SHP77 (cell line): ENCODE measurements at regions not wholly inside any gene's neighbourhood (a gene's known extent, or its start where the extent isn't known, plus 50 kb on each side); places are given as distances from the start of the nearest gene placed in this dataset.
A peak's percentile ranks its signal among the peaks of the same experiment; 100 is the strongest.
"Not testable (repeated sequence)": the region's sequence is repeated elsewhere in the genome, so short reads cannot be mapped to it uniquely, and the experiment has no call there.

Experiments
- DNase-seq, 2 experiments: peaks; one replicate each; lab custom pipeline; 2025; lab: John Stamatoyannopoulos, UW

DNA sequence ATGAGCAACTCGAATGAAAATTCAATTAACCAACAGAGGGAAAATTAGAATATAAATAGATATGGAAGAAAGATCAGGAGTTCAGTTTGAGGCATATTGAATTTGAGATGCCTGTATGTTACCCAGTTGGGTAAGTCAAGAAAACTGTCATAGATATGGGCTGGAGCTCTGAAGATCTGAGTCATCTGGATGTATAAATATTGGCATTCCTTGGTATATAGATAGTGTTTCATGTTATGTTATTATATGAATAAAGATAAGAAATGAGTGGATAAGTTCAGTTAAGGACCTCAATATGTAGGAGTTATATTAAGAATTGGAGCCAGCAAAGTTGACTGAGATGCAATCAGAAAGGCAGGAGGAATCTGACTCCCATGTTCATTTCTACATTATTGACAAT, 543.6 kb upstream of the SMIM31 start:
- DNase-seq: no peak

GRCh38 chr4:164212134-164212533, 541.8 kb upstream of the SMIM31 start:
- no peak for DNase-seq

- DNase-seq: no peak
Measured at GRCh38 chr4:164212714-164213113, 541.2 kb upstream of the SMIM31 start.

- peak; percentile 60 to 70 for DNase-seq
Measured at GRCh38 chr4:164215113-164215741, 538.7 kb upstream of the SMIM31 start.

DNA sequence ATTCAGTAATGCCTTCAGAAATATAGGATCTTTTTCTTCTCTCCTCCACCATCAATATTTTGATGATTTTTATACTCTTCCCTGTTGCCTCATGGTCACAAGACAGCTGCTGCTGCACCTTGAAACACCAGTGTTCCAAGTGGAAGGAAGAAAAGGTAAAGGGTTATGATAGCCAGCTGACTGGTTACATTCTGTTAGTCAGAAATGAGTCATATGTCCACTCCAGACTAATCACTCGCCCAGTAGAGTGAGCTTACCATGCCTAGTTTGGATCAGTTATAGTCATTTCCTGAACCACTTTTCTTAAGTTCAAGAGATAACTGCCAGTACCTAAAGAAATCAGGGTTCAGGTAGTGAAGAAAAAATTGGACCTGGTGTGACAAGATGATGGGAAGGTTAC, 532.3 kb upstream of the SMIM31 start:
- no peak for DNase-seq

- no peak for DNase-seq
Measured at GRCh38 chr4:164224871-164225270, 529.1 kb upstream of the SMIM31 start.

DNA sequence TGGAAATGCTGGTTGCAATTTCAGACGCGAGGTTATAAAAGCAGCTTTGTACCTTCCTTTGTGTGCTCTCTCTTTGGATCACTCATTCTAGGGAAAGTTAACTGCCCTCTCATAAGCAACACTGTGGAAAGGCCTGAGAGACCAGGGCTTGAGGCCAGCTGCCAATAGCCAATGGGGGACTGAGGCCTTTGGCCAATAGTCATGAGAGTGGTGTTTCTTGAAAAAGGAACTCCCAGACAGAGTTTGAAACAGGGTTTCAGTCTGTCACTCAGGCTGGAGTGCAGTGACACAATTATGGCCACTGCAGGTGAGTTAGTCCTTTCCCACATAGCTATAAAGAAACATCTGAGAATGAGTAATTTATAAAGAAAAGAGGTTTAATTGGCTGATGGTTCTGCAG, 524.7 kb upstream of the SMIM31 start:
- no peak for DNase-seq

DNA sequence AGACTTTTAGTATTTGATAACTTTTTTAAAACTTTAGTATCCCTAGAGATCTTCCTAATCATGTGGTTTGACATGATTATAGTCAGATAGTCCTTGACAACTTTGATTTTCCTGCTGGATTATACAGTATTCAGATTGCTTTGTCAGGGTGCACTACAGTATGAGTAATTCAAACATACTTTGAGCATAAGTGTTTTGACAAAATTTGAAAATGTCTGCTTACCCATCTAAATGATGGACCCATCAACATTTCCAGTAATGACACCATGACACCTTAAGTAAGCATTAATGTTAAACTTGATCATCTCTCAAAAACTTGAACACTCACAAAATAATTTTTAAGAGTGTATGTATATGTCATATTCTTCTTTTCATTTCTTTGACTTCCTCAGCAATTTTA, 514.5 kb upstream of the SMIM31 start:
- no peak for DNase-seq

DNA sequence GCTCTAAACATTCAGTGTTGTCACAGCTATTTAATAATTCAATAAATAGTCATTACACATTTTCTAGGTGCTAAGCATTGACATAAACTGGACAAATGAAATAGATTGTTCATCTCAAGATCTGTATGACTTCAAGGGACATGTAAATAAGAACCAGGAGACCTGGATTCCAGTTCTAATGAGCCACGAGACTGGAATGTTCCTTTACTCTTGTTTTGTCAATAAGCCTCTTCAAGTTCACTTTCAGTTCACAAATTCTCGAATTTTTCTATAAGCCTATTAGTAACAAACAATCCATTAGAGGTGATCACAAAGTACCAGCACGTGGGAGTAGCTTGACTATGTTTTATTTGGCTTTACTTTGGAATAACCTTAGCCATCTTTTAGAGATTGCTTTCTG, 514.0 kb upstream of the SMIM31 start:
- no peak for DNase-seq

DNA sequence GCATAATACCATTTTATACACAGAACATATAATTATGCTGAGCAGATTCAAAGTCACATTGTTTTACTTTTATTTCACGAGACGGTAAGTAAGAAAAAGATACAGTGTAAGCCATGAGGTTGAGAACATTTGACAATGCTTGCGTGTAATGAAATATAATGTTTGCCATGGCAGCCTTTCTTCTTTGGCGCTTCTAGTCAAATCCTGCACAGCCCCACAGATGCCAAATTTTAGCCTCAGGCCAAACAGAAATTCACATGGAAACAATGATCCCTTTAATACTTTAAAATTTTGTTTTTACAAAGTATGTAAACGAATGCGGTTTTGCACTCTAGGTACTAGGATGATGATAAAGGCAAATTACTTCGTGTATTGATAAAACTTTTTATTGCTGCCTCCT, 502.7 kb upstream of the SMIM31 start:
- no peak for DNase-seq

DNA sequence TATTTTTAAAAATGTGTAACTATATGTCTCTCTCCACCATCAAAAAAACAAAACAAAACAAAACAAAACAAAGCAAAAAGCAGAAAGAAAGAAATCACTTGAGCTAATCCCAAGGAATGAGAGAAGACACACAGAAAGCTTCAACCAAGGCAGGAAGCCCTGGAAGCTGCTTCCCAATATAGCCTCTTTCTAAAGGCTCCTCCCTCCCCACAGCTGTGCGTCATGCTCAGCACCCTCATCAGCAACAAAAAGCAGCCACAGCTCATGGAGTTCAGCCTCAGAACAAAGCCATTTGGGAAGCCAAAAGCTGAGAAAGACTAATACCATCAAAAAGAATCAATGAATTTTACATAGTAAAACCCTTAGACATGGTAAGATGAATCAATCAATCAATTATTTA, 501.6 kb upstream of the SMIM31 start:
- DNase-seq: no peak

GRCh38 chr4:164261831-164262230, 492.1 kb upstream of the SMIM31 start:
- no peak for DNase-seq

DNA sequence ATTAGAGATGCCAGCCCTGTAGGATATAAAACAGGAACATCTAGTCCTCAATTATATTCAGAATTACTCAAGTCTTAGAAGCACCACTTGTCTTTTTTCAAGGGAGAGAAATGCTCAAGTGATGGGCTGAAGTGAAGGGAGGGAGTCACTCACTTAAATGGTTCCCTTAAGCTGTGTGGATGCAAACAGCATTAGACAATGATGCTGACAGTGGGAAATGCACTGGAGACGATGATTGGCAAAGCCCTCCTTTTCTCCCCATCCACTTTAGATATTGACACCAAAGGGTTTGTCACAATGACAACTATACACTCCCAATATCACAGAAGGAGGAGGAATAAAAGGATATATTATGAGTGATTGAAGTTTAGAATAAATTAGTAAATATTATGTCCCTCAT, 491.4 kb upstream of the SMIM31 start:
- not testable (repeated sequence) for DNase-seq

DNA sequence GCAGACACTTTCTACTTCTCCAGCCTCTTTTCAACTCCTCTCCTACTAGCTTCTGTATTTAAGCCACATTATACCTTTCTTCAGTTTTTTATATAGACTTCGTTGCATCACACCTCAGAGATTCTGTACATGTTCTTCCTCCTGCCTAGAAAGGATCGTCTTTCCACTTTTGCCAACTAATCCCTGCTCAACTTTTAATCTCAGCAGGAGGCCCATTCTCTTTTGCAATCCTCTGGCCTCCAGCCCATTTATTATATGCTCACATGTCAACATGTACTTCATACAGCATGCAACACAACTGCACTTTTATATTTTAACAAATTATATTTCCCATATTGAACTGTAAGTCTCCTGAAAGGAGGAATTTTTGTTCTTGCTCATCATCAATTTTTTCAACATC, 476.5 kb upstream of the SMIM31 start:
- DNase-seq: not testable (repeated sequence)

DNA sequence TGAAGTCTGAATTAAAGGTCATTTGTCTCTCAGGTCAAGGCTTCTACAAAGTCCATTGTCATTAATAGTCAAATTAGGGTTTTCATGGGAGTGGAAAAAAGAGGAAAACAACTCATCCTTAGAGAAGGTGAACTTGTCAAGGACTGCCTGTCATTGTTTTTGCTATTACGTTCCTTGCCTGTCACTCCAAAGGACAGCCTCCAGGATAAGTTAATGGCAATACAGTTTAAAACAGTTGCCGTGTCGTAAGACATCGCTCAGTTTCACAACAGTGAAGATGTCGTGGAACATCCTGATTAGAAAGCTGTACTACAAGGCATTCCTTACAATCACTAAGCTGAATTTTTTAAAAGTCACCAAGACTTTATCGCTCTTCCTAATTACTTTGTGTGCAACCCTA, 466.8 kb upstream of the SMIM31 start:
- no peak for DNase-seq

DNA sequence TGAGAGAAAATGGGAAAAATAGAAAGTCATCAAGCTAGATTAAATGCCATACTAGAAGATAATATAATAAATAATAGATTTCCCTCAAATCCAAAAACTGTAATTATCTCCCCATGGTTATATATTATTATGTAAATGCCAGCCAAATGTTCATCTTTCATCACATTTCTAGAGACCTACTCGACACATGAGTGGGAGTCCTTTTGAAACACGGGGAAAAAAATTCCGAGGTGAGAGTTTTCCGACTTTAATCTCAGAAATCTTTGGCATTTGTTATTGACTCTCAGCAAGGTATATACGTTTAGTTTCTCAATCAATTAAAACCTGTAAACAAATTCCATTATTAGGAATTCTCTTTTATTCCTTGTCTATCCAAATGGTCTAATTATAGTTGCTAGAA, 465.4 kb upstream of the SMIM31 start:
- DNase-seq: no peak

- DNase-seq: no peak
Measured at GRCh38 chr4:164293203-164293602, 460.7 kb upstream of the SMIM31 start.

GRCh38 chr4:164293743-164294142, 460.2 kb upstream of the SMIM31 start:
- DNase-seq: no peak

GRCh38 chr4:164301430-164301829, 452.5 kb upstream of the SMIM31 start:
- DNase-seq: no peak

DNA sequence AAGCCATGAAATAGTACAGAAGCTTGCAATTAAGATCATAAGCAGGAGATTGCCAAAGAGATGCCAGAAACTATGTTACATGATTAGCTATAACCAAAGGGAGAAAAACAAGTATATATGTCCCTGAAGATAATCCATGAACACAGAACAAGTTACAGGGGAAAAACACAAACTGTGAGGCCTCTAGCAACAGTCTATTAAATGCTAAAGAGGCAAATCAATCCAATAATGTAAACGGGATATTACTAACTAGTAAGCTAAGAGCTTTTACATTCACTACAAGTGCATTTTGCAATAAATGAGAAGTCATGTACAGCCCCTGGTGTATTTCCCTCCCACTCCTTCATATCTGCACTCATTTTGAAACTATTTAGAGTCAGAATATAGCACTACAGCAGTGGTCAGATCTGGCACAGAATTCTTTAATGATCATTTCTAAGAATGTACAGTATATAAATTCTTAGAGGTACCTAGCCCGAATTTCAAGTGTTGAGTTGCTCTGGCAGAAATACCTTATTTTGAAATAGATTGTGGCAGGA, 449.8 kb upstream of the SMIM31 start:
- no peak for DNase-seq

DNA sequence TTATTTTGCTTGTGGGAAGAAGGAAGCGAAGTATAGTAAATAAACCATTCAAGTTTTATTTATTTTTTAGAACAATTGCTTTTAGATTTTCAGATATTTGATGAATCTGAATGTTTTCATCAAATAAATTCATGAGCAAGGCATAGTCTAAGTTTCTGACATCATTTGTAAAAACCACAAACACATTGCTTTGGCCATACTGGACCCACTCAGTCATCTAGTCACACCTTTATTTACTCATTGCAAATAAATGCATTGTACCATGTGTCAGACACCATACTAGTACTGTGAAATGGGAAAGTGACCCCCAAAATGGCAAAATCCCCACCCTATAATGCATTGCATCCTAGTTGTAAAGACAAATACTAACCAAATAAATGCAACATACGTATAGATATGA, 449.1 kb upstream of the SMIM31 start:
- no peak for DNase-seq

GRCh38 chr4:164307262-164307661, 446.7 kb upstream of the SMIM31 start:
- DNase-seq: no peak

- no peak for DNase-seq
Measured at GRCh38 chr4:164312671-164313070, 441.3 kb upstream of the SMIM31 start.

DNA sequence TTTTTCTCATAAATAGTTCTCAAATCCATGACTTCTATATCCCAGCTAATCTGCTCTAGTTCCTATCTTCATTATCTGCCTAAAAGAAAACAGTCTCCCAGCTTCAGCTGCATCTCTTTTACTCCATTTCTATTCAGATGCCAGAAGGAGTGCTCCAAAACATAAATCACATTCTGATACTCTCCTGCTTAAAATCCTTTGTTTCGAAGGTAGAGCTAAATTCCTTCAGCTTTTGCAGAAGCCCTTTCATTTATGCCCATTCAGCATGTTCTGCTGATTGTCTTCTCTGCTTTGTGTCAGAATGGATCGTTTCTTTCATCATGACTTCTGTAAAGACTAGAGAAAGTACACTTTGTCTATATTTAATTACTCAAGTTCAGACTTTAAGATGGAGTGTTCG, 440.1 kb upstream of the SMIM31 start:
- no peak for DNase-seq
